Testis (tissue), 2 donors: ENCODE measurements at regions not wholly inside any gene's neighbourhood (a gene's known extent, or its start where the extent isn't known, plus 50 kb on each side); places are given as distances from the start of the nearest gene placed in this dataset.

Source experiments
- CTCF ChIP-seq, 3 experiments: fragments of 450-650 bp in 2 of 3; fragments of 200-600 bp in 1 of 3; sonication (generic) in 1 of 3; IDR thresholded peaks; one replicate each; pipeline ENCODE4 v1.5.1; 2016 to 2019; ENCODE audit warnings: antibody characterized with exemption in 3 of 3, mild to moderate bottlenecking in 2 of 3, moderate library complexity in 1 of 3
- POLR2A ChIP-seq: fragments of 450-650 bp; IDR thresholded peaks from one replicate; pipeline ENCODE4 v1.6.1; 2017; ENCODE audit warnings: antibody characterized with exemption, mild to moderate bottlenecking, moderate library complexity

DNA sequence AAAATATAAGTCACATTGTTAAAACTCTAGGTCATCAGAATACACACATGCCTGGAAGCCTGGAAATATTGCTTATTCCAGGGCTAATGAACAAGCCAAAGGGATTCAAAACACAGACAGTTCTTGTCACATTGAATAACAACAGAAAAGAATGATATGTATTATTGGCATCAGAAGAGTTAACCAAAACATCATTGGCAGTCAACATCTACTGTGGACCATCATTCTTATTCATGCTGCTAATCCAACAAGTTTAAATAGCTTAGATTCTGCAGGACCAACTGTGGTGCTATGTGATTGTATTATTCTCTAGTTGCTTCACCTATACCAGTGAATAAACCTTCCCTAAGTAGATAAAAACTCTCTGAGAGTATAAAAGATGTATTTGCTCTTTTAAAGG lies 198.3 kb downstream of the NEBL start:
- no peak for TF ChIP-seq CTCF (IDR thresholded peaks at IDR 0.05)
- no peak for TF ChIP-seq POLR2A
